ENCODE measurements at regions not wholly inside any gene's neighbourhood (a gene's known extent, or its start where the extent isn't known, plus 50 kb on each side); places are given as distances from the start of the nearest gene placed in this dataset.

- TF ChIP-seq CTCF (IDR thresholded peaks at IDR 0.05), result no peak
- no peak for TF ChIP-seq POLR2AphosphoS5 (IDR thresholded peaks at IDR 0.05)
- TF ChIP-seq POLR2A (IDR thresholded peaks at IDR 0.05), result no peak
- no peak for TF ChIP-seq EP300 (IDR thresholded peaks at IDR 0.05)
Observed at GRCh38 chr9:108333530-108333983, 522.2 kb downstream of the ACTL7B start.
